Glutamatergic neuron (in vitro differentiated cells): ENCODE measurements at regions not wholly inside any gene's neighbourhood (a gene's known extent, or its start where the extent isn't known, plus 50 kb on each side); places are given as distances from the start of the nearest gene placed in this dataset.

Experiments
- DNase-seq: peaks from one replicate; pipeline ENCODE4 v3.0.0; 2022
- H3K27ac Mint-ChIP-seq: one replicate; pipeline ENCODE4 v1.8.0; 2020; ENCODE audit warnings: mild to moderate bottlenecking, mixed read lengths, inconsistent platforms; ENCODE audit not compliant: unreplicated experiment
- H3K27me3 Mint-ChIP-seq: one replicate; pipeline ENCODE4 v1.8.0; 2020; ENCODE audit warnings: mild to moderate bottlenecking, moderate library complexity, mixed read lengths, inconsistent platforms; ENCODE audit not compliant: unreplicated experiment
- H3K36me3 Mint-ChIP-seq: one replicate; pipeline ENCODE4 v1.8.0; 2020; ENCODE audit warnings: mild to moderate bottlenecking, mixed read lengths, inconsistent platforms; ENCODE audit not compliant: unreplicated experiment
- H3K4me1 Mint-ChIP-seq: one replicate; pipeline ENCODE4 v1.8.0; 2020; ENCODE audit warnings: mild to moderate bottlenecking, low read depth, mixed read lengths, inconsistent platforms; ENCODE audit not compliant: unreplicated experiment
- H3K4me3 Mint-ChIP-seq: one replicate; pipeline ENCODE4 v1.8.0; 2020; ENCODE audit warnings: mild to moderate bottlenecking, mixed read lengths, inconsistent platforms; ENCODE audit not compliant: unreplicated experiment
- H3K9me3 Mint-ChIP-seq: one replicate; pipeline ENCODE4 v1.8.0; 2020; ENCODE audit warnings: mild to moderate bottlenecking, moderate library complexity, mixed read lengths, inconsistent platforms; ENCODE audit not compliant: unreplicated experiment
- TF ChIP-seq, protein P1 (sequence below): fragments of 200-600 bp; sonication (generic); IDR thresholded peaks from one replicate; pipeline ENCODE4 v1.5.0; 2021; ENCODE audit not compliant: partially characterized antibody, unreplicated experiment

DNA sequence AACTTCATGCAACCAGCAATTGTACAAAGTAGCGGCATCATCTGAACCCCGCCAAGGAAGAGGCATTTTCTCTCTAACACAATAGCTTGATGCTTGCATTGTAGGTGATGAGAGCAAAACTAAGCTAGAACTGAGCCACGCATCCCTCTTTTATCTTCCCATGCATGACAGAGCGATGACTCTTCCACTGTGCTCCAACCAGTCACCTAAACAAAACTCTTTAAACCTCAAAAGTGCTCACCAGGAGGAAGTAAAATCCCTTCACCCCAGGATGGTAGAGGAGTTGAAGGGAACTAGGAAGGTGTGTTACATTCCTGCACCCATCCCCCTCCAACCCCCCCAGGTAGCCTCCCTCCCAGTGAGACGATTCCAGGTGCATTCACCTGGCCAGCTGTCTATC lies 59.7 kb upstream of the SALL3 start:
- TF ChIP-seq, protein P1, sequence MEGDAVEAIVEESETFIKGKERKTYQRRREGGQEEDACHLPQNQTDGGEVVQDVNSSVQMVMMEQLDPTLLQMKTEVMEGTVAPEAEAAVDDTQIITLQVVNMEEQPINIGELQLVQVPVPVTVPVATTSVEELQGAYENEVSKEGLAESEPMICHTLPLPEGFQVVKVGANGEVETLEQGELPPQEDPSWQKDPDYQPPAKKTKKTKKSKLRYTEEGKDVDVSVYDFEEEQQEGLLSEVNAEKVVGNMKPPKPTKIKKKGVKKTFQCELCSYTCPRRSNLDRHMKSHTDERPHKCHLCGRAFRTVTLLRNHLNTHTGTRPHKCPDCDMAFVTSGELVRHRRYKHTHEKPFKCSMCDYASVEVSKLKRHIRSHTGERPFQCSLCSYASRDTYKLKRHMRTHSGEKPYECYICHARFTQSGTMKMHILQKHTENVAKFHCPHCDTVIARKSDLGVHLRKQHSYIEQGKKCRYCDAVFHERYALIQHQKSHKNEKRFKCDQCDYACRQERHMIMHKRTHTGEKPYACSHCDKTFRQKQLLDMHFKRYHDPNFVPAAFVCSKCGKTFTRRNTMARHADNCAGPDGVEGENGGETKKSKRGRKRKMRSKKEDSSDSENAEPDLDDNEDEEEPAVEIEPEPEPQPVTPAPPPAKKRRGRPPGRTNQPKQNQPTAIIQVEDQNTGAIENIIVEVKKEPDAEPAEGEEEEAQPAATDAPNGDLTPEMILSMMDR: no peak
- no peak overlapping the region for H3K27ac Mint-ChIP-seq
- no peaks in the 10 kb centered on the region for H3K27me3 Mint-ChIP-seq
- no peak for DNase-seq
- H3K4me3 Mint-ChIP-seq: no peak overlapping the region
- H3K4me1 Mint-ChIP-seq: no peaks in the 10 kb centered on the region
- no peaks in the 10 kb centered on the region for H3K9me3 Mint-ChIP-seq
- H3K36me3 Mint-ChIP-seq: no peaks in the 10 kb centered on the region

DNA sequence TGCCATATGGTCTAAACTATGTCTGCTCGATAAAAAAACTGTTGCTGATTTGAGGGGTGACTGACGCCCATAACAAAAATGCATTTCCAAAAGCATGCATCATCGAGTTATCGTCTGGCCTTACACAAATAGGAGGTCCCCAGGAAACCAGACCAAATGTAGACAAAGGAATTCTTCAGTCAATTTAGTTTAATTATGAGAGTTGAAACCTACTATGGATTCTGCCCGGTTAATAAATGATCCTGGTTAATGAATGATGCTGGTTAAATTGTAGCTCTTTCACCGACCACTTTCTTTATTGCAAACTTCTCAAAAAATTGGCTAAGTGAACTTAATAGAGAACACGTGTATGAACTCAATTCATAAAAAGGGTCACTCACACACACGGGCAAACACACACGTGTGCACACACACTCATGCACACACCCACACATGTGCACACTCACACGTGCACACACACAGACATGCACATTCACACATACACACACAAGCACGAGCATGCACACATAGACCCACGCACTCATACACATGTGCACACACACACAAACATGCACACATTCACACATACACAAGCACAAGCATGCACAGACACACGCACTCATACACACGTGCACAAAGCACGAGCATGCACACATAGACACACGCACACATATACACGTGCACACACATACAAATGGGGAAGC lies 59.0 kb upstream of the SALL3 start:
- H3K9me3 Mint-ChIP-seq: no peaks in the 10 kb centered on the region
- H3K4me3 Mint-ChIP-seq: no peak overlapping the region
- no peaks in the 10 kb centered on the region for H3K4me1 Mint-ChIP-seq
- H3K36me3 Mint-ChIP-seq: no peaks in the 10 kb centered on the region
- TF ChIP-seq, protein P1: no peak
- DNase-seq: no peak
- no peak overlapping the region for H3K27ac Mint-ChIP-seq
- no peaks in the 10 kb centered on the region for H3K27me3 Mint-ChIP-seq

DNA sequence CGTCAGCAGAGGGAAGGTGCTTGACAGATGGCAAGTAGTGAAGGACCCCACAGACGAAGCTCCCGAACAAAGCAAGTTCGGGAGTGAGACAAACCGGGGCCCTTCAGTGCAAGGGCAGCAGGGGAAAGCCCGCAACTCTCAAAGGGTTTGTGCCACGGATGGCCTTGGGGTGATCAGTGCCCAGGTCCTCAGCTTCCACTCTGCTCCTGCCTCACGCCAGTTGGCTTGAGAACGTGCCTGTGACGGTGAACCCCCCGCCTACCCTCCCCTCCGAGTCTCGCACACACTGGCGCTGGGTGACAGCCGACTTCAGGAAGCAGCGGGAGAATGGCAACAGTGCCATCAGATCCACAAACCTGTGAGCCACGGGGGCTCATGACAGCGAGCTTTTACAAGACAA lies 56.8 kb upstream of the SALL3 start:
- Mint-ChIP-seq H3K27me3 (peaks cover 3% of the 10 kb centered on the region), H3K36me3 (no peaks in the 10 kb centered on the region), H3K27ac (no peak overlapping the region), H3K9me3 (peaks cover 5% of the 10 kb centered on the region), H3K4me1 (no peaks in the 10 kb centered on the region), H3K4me3 (no peak overlapping the region)
- TF ChIP-seq, protein P1: no peak
- no peak for DNase-seq

DNA sequence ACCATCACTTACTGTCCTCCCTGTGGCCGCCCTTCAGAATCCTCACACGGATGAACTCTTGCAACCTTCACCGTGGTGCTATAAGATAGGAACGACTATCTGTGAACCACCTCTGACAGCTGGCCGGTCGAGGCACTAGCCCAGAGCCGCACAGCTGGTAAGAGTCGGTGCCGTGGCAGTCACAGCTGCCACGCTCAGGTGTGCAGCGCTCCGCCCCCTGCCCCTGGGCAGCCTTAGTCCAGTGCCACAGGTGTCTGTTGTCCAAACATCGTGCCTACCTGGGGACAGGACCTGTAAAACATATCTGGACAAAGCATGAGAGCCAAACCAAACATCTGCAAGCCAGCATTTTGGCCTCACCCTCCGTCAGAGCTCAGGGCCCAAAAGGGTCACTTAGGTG lies 55.3 kb upstream of the SALL3 start:
- H3K9me3 Mint-ChIP-seq: peaks cover 5% of the 10 kb centered on the region
- TF ChIP-seq, protein P1: no peak
- H3K36me3 Mint-ChIP-seq: peaks cover 4% of the 10 kb centered on the region
- H3K4me3 Mint-ChIP-seq: no peak overlapping the region
- no peak overlapping the region for H3K27ac Mint-ChIP-seq
- no peaks in the 10 kb centered on the region for H3K4me1 Mint-ChIP-seq
- H3K27me3 Mint-ChIP-seq: peaks cover 3% of the 10 kb centered on the region
- DNase-seq: no peak

DNA sequence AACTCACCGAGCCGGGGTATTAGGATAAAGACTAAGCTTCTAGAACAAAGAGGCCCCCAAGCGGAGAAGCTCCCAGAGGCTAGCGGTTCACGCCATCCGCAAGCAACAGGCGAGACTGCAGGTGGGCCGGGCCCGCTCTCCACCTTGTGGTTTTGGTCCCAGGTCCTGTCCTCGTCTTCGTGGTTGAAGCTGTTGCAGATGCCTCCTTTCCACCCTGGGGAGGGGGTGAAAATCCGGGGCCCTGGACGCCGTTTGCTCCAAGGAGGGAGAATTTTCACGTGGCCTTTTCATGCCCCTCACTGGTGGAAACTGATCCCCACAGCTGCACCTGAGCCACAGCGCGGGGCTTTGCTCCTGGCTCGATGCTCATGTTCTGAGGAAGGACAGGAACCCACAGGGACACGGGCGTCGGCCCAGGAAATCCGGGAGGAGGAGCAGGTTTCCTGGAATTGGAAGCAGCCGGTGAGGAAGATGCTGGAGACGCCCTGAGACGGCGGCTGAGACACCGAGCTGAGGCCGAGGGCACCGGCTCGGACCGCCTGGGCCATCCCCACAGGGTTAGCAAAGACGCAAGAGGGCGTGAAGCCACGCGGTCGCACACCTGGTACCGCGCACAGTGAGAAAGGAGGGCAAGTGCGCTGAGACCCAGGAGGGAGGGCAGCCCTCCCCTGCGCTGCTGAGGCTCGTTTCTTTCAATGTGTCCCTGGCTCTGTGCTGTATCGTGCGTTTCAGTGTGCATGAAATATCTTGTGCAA lies 54.7 kb upstream of the SALL3 start:
- DNase-seq: no peak
- TF ChIP-seq, protein P1: no peak
- Mint-ChIP-seq H3K36me3 (peaks cover 4% of the 10 kb centered on the region), H3K9me3 (peaks cover 5% of the 10 kb centered on the region), H3K27ac (no peak overlapping the region), H3K27me3 (peaks cover 3% of the 10 kb centered on the region), H3K4me3 (no peak overlapping the region), H3K4me1 (no peaks in the 10 kb centered on the region)
